ENCODE measurements at regions not wholly inside any gene's neighbourhood (a gene's known extent, or its start where the extent isn't known, plus 50 kb on each side); places are given as distances from the start of the nearest gene placed in this dataset.

GRCh38 chr7:3196629-3197400, 104.2 kb upstream of the SDK1 start:
- TF ChIP-seq CTCF (IDR thresholded peaks at IDR 0.05; ENCODE audit: low read depth, low read length, poor library complexity, severe bottlenecking), result no peak
- no peak for TF ChIP-seq EZH2phosphoT487 (IDR thresholded peaks at IDR 0.05; ENCODE audit: borderline replicate concordance, low read length)
